ENCODE measurements at regions not wholly inside any gene's neighbourhood (a gene's known extent, or its start where the extent isn't known, plus 50 kb on each side); places are given as distances from the start of the nearest gene placed in this dataset.

- Mint-ChIP-seq H3K4me3 (no peak overlapping the region), H3K36me3 (ENCODE audit: low read depth) (no peaks in the 10 kb centered on the region), H3K9me3 (no peaks in the 10 kb centered on the region), H3K27me3 (no peaks in the 10 kb centered on the region), H3K27ac (no peak overlapping the region), H3K4me1 (no peaks in the 10 kb centered on the region)
- no peak for DNase-seq
- intact Hi-C loops (cut with micrococcal nuclease), result no loop called here
Observed at GRCh38 chr16:61344791-61345190, 691.4 kb downstream of the CDH8 start.

DNA sequence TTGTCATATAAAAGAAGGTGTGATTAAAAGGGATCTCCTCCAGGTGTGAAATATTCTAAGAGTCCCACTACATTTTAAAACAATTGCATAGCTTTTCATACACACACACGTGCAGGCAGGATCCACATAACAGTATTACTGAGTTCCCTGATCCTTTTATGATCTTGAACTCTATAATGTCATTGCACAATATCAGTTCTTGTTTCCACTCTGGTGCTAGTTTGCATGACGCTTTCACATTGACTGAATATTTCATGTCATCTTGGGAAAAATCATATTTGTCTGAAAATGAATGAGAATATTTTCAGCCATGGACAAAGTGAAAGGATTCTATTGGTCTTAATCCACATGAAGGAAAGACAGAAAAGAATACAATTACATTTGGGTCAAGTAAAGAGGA lies 703.8 kb downstream of the CDH8 start:
- H3K4me3 Mint-ChIP-seq, result no peak overlapping the region
- H3K36me3 Mint-ChIP-seq (ENCODE audit: low read depth), result no peaks in the 10 kb centered on the region
- H3K9me3 Mint-ChIP-seq, result peaks cover 2% of the 10 kb centered on the region
- no peaks in the 10 kb centered on the region for H3K27me3 Mint-ChIP-seq
- intact Hi-C loops (cut with micrococcal nuclease), result no loop called here
- H3K27ac Mint-ChIP-seq, result no peak overlapping the region
- no peak for DNase-seq
- no peaks in the 10 kb centered on the region for H3K4me1 Mint-ChIP-seq

- Mint-ChIP-seq H3K4me1 (no peaks in the 10 kb centered on the region), H3K9me3 (peaks cover 8% of the 10 kb centered on the region), H3K27ac (no peak overlapping the region), H3K36me3 (ENCODE audit: low read depth) (no peaks in the 10 kb centered on the region), H3K27me3 (no peaks in the 10 kb centered on the region), H3K4me3 (no peak overlapping the region)
- no peak for DNase-seq
- intact Hi-C loops (cut with micrococcal nuclease), result no loop called here
Observed at GRCh38 chr16:61324044-61324443, 712.2 kb downstream of the CDH8 start.

DNA sequence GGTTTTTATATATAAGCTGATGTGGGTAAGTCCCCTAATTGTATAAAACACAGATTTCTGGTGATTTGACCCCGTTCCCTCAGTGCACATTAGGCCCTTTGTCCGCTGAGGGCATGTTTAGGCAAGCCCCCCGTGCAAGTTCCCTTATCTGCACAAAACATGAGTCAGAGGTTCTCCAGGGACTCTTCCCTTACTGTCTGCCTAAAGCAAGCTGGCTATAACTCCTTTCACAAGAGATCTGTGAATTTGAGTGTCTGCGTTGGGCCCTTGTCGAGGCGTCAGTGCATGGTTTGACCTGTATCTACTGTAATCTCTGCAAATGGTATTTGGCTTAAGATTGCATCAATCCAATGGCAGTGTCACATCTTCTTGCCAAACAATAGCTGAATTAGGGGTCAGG lies 712.8 kb downstream of the CDH8 start:
- Mint-ChIP-seq H3K27ac (no peak overlapping the region), H3K4me3 (no peak overlapping the region), H3K36me3 (ENCODE audit: low read depth) (no peaks in the 10 kb centered on the region), H3K9me3 (peaks cover 10% of the 10 kb centered on the region), H3K27me3 (no peaks in the 10 kb centered on the region), H3K4me1 (no peaks in the 10 kb centered on the region)
- intact Hi-C loops (cut with micrococcal nuclease), result no loop called here
- no peak for DNase-seq

DNA sequence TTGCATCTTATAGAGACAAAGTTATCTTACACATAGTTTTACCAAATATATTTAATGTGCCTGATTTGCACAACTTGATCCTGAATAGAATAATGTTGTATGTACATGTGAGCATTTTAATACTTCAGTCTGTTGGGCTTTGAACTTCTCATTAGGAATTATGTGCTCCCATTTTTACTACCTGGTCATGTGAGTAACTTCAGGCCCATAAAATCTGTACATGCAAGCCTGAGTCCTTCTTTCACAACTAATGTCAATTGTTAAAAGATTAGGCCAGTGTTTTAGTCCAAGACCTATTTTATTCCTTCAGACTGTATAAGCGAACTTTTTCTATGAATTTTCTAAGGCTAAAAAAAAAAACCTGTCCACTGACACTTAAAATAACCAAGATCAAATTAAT lies 715.4 kb downstream of the CDH8 start:
- H3K4me3 Mint-ChIP-seq, result no peak overlapping the region
- intact Hi-C loops (cut with micrococcal nuclease), result no loop called here
- no peaks in the 10 kb centered on the region for H3K27me3 Mint-ChIP-seq

DNA sequence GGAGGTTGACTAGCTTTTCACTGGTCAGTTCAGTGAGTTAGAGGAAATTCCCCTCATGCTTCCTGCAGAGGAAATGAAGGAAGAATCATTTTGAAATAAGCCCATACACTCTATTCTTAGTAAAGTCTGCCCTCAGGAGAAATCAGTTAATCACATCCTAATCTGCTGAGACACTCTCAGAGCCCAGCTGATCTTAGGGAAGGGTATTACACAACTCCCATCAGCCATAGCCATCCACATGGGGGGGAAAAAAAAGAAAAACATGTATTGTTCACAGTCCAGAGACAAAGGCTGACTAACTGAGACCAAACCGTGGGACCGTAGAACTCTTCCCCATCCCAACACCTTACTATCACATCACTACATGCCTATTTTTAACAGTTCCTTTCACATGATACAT lies 722.3 kb downstream of the CDH8 start:
- H3K4me3 Mint-ChIP-seq, result no peak overlapping the region
- no peak for DNase-seq
- intact Hi-C loops (cut with micrococcal nuclease), result no loop called here
- H3K27me3 Mint-ChIP-seq, result no peaks in the 10 kb centered on the region
- H3K27ac Mint-ChIP-seq, result no peak overlapping the region
- H3K36me3 Mint-ChIP-seq (ENCODE audit: low read depth), result no peaks in the 10 kb centered on the region
- H3K4me1 Mint-ChIP-seq, result no peaks in the 10 kb centered on the region
- H3K9me3 Mint-ChIP-seq, result peaks cover 16% of the 10 kb centered on the region

More for the DNA sequence above, 715.4 kb downstream of the CDH8 start:
- Mint-ChIP-seq H3K4me1 (no peaks in the 10 kb centered on the region), H3K9me3 (peaks cover 10% of the 10 kb centered on the region), H3K36me3 (ENCODE audit: low read depth) (no peaks in the 10 kb centered on the region), H3K27ac (no peak overlapping the region)
- no peak for DNase-seq

GRCh38 chr16:61309386-61309785 lies 726.9 kb downstream of the CDH8 start:
- Mint-ChIP-seq H3K9me3 (peaks cover 15% of the 10 kb centered on the region), H3K4me1 (no peaks in the 10 kb centered on the region), H3K27ac (no peak overlapping the region), H3K27me3 (no peaks in the 10 kb centered on the region), H3K4me3 (no peak overlapping the region), H3K36me3 (ENCODE audit: low read depth) (no peaks in the 10 kb centered on the region)
- DNase-seq, result no peak
- intact Hi-C loops (cut with micrococcal nuclease), result no loop called here

- H3K36me3 Mint-ChIP-seq (ENCODE audit: low read depth), result no peaks in the 10 kb centered on the region
- H3K4me1 Mint-ChIP-seq, result no peaks in the 10 kb centered on the region
- no peaks in the 10 kb centered on the region for H3K27me3 Mint-ChIP-seq
- no peak overlapping the region for H3K27ac Mint-ChIP-seq
- H3K4me3 Mint-ChIP-seq, result no peak overlapping the region
- intact Hi-C loops (cut with micrococcal nuclease), result no loop called here
- H3K9me3 Mint-ChIP-seq, result peaks cover 20% of the 10 kb centered on the region
- DNase-seq, result no peak
Observed at GRCh38 chr16:61306204-61306603, 730.0 kb downstream of the CDH8 start.

GRCh38 chr16:61296814-61297213 lies 739.4 kb downstream of the CDH8 start:
- Mint-ChIP-seq H3K36me3 (ENCODE audit: low read depth) (no peaks in the 10 kb centered on the region), H3K27ac (no peak overlapping the region), H3K27me3 (no peaks in the 10 kb centered on the region), H3K4me3 (no peak overlapping the region), H3K9me3 (peaks cover 3% of the 10 kb centered on the region), H3K4me1 (no peaks in the 10 kb centered on the region)
- intact Hi-C loops (cut with micrococcal nuclease), result no loop called here
- DNase-seq, result no peak

- no peak for DNase-seq
- H3K4me1 Mint-ChIP-seq, result no peaks in the 10 kb centered on the region
- intact Hi-C loops (cut with micrococcal nuclease), result no loop called here
- H3K4me3 Mint-ChIP-seq, result no peak overlapping the region
- H3K36me3 Mint-ChIP-seq (ENCODE audit: low read depth), result no peaks in the 10 kb centered on the region
- H3K9me3 Mint-ChIP-seq, result peaks cover 3% of the 10 kb centered on the region
- H3K27me3 Mint-ChIP-seq, result no peaks in the 10 kb centered on the region
- H3K27ac Mint-ChIP-seq, result no peak overlapping the region
Observed at GRCh38 chr16:61296305-61296704, 739.9 kb downstream of the CDH8 start.

- no peak overlapping the region for H3K4me3 Mint-ChIP-seq
- DNase-seq, result no peak
- H3K4me1 Mint-ChIP-seq, result no peaks in the 10 kb centered on the region
- H3K9me3 Mint-ChIP-seq, result peaks cover 3% of the 10 kb centered on the region
- H3K27ac Mint-ChIP-seq, result no peak overlapping the region
- H3K27me3 Mint-ChIP-seq, result no peaks in the 10 kb centered on the region
- H3K36me3 Mint-ChIP-seq (ENCODE audit: low read depth), result no peaks in the 10 kb centered on the region
- intact Hi-C loops (cut with micrococcal nuclease), result no loop called here
Observed at GRCh38 chr16:61295311-61295710, 740.9 kb downstream of the CDH8 start.

DNA sequence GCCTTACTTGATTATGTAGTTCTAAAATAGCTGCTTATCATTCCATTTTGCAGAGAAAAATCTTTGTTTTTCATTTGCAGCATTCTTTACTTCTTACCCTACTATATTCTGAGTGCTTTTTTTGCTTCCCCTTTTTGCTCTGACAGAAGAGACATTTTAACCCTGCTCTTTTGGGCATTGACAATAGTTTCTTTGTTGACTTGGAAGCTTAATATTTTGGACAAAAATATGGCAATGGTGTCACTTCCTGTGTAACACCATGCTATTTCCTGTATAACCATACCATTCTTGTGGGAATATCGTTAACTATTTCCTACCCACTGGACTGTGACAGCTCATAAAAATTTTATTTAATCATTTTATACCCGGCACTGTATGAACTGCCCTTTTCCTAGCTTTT lies 747.1 kb downstream of the CDH8 start:
- no peak overlapping the region for H3K27ac Mint-ChIP-seq
- no peaks in the 10 kb centered on the region for H3K36me3 Mint-ChIP-seq (ENCODE audit: low read depth)
- DNase-seq, result no peak
- intact Hi-C loops (cut with micrococcal nuclease), result no loop called here
- no peaks in the 10 kb centered on the region for H3K9me3 Mint-ChIP-seq
- H3K4me1 Mint-ChIP-seq, result no peaks in the 10 kb centered on the region
- H3K27me3 Mint-ChIP-seq, result no peaks in the 10 kb centered on the region
- no peak overlapping the region for H3K4me3 Mint-ChIP-seq

DNA sequence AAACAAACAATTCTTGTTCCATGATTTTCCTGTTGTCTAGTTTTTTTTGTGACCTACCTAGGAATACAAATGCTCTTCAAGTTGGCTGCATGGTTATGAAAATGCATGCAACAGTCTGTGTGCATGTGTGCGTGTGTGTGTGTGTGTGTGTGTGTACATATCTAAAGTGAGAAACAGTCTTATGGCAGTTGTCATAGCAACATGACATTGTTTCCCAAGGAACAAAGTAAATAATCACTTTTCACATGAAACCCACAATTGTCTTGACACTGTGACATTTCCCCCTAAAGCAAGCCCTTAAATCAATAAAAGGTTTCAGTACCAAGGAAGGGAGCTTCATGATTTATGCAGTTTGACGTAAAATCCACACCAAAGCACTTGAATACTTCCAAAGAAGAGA lies 758.4 kb downstream of the CDH8 start:
- Mint-ChIP-seq H3K4me1 (no peaks in the 10 kb centered on the region), H3K27me3 (no peaks in the 10 kb centered on the region)

DNA sequence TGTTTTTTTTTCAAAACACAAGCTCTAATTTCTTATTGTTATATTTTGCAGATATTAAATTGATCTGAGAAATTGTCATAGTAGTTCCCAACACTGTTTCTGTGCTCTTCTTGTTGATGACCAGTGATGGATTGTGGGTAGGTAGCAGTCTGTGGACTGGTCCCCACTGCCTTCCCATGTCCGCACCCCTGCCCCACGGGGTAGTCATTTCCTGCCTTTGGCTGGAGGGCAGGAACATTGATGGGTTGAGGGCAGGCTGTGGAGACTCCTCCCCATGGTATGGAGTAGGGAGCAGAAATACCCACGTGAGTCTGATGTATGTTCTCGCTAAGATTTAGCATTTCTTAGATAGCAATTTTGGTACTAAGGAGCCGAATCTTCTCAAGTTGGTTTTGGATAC lies 762.0 kb downstream of the CDH8 start:
- Mint-ChIP-seq H3K4me1 (no peaks in the 10 kb centered on the region), H3K36me3 (ENCODE audit: low read depth) (no peaks in the 10 kb centered on the region), H3K9me3 (peaks cover 11% of the 10 kb centered on the region), H3K4me3 (no peak overlapping the region), H3K27me3 (no peaks in the 10 kb centered on the region), H3K27ac (no peak overlapping the region)
- intact Hi-C loops (cut with micrococcal nuclease), result no loop called here
- DNase-seq, result no peak

More for the DNA sequence above, 758.4 kb downstream of the CDH8 start:
- Mint-ChIP-seq H3K27ac (no peak overlapping the region), H3K4me3 (no peak overlapping the region), H3K36me3 (ENCODE audit: low read depth) (no peaks in the 10 kb centered on the region), H3K9me3 (peaks cover 11% of the 10 kb centered on the region)
- DNase-seq, result no peak
- intact Hi-C loops (cut with micrococcal nuclease), result no loop called here

DNA sequence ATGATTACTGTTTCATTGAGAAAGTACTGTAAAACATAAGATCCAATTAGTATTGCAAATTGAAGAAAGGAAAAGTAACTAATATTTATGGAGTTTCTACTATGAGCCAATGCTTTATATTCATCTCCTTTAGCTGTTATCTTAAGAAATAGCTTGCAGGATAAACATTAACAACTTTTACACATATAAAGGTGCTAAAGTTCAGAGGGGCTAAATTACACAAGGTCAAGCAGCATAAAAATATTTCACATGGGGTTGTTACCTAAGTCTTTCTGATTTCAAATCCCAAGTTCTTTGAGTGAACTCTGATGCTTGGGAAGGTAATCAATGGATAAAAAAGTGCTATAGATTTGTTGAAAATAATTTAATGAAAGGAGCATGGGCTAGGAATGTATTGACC lies 765.5 kb downstream of the CDH8 start:
- H3K4me3 Mint-ChIP-seq, result no peak overlapping the region
- H3K27me3 Mint-ChIP-seq, result no peaks in the 10 kb centered on the region
- intact Hi-C loops (cut with micrococcal nuclease), result no loop called here
- no peak overlapping the region for H3K27ac Mint-ChIP-seq
- no peaks in the 10 kb centered on the region for H3K36me3 Mint-ChIP-seq (ENCODE audit: low read depth)
- H3K4me1 Mint-ChIP-seq, result no peaks in the 10 kb centered on the region
- DNase-seq, result no peak
- peaks cover 2% of the 10 kb centered on the region for H3K9me3 Mint-ChIP-seq
